ENCODE measurements at regions not wholly inside any gene's neighbourhood (a gene's known extent, or its start where the extent isn't known, plus 50 kb on each side); places are given as distances from the start of the nearest gene placed in this dataset.

DNA sequence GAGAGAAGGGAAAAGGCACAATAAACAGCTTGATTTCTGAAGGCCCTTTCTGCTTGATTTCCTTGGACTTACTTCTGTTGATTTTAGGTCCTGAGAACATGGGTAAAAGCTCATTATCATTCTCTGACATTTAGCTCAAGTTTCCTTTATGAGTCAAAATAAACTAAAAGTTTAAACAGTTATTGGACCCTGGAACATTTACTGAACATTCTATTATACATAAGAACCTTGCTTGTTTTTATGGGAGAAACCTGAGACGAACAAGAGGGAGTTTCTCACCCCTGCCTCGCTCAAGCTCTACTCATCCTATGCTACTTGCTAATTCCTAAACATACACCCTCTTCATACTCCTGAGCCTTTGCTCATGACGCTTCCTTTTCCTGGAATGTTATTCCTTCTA, 538.3 kb upstream of the PKN2 start:
- TF ChIP-seq CTCF (conservative IDR thresholded peaks at IDR 0.05; ENCODE audit: low read length) (no peak), EZH2phosphoT487 (IDR thresholded peaks at IDR 0.05; ENCODE audit: borderline replicate concordance, low read depth, low read length) (no peak)

Data from OCI-LY7 (cell line).